ENCODE measurements at regions not wholly inside any gene's neighbourhood (a gene's known extent, or its start where the extent isn't known, plus 50 kb on each side); places are given as distances from the start of the nearest gene placed in this dataset.

GRCh38 chr9:11931109-11931508, 762.1 kb upstream of the TYRP1 start:
- Histone ChIP-seq H3K27me3 (ENCODE audit: control insufficient read depth, insufficient read depth, low read length) (no peaks in the 10 kb centered on the region), H3K4me1 (ENCODE audit: control insufficient read depth in 2 of 3, insufficient read depth in 2 of 3, low read depth in 1 of 3, low read length in 3 of 3) (no peaks in the 10 kb centered on the region), H3K36me3 (ENCODE audit: control insufficient read depth in 2 of 3, insufficient read depth in 3 of 3, low read length in 3 of 3) (no peaks in the 10 kb centered on the region), H3K9ac (ENCODE audit: low read length in 3 of 3) (no peak overlapping the region), H3K4me3 (ENCODE audit: low read length in 3 of 3) (no peak overlapping the region), H3K27ac (ENCODE audit: low read depth in 2 of 2, low read length in 2 of 2) (no peak overlapping the region), H3K9me3 (ENCODE audit: control insufficient read depth in 2 of 3, insufficient read depth in 1 of 3, low read length in 3 of 3) (no peaks in the 10 kb centered on the region)
- FAIRE-seq (peak; percentile 39), DNase-seq (no peak)
- intact Hi-C loops (cut with DNase I): no loop called here
- no peak for TF ChIP-seq CTCF (IDR thresholded peaks at IDR 0.05; ENCODE audit: borderline replicate concordance, extremely low read depth, insufficient read depth)

GRCh38 chr9:11931751-11932150, 761.4 kb upstream of the TYRP1 start:
- Histone ChIP-seq H3K27me3 (ENCODE audit: control insufficient read depth, insufficient read depth, low read length) (no peaks in the 10 kb centered on the region), H3K27ac (ENCODE audit: low read depth in 2 of 2, low read length in 2 of 2) (no peak overlapping the region), H3K9me3 (ENCODE audit: control insufficient read depth in 2 of 3, insufficient read depth in 1 of 3, low read length in 3 of 3) (no peaks in the 10 kb centered on the region), H3K36me3 (ENCODE audit: control insufficient read depth in 2 of 3, insufficient read depth in 3 of 3, low read length in 3 of 3) (no peaks in the 10 kb centered on the region), H3K9ac (ENCODE audit: low read length in 3 of 3) (no peak overlapping the region), H3K4me3 (ENCODE audit: low read length in 3 of 3) (no peak overlapping the region), H3K4me1 (ENCODE audit: control insufficient read depth in 2 of 3, insufficient read depth in 2 of 3, low read depth in 1 of 3, low read length in 3 of 3) (no peaks in the 10 kb centered on the region)
- no peak for TF ChIP-seq CTCF (IDR thresholded peaks at IDR 0.05; ENCODE audit: borderline replicate concordance, extremely low read depth, insufficient read depth)
- DNase-seq (no peak), FAIRE-seq (no peak)
- intact Hi-C loops (cut with DNase I): no loop called here

- H3K9ac ChIP-seq (ENCODE audit: low read length in 3 of 3): no peak overlapping the region
- no peaks in the 10 kb centered on the region for H3K36me3 ChIP-seq (ENCODE audit: control insufficient read depth in 2 of 3, insufficient read depth in 3 of 3, low read length in 3 of 3)
- no peak overlapping the region for H3K4me3 ChIP-seq (ENCODE audit: low read length in 3 of 3)
- no peak for TF ChIP-seq CTCF (IDR thresholded peaks at IDR 0.05; ENCODE audit: borderline replicate concordance, extremely low read depth, insufficient read depth)
- no peak overlapping the region for H3K27ac ChIP-seq (ENCODE audit: low read depth in 2 of 2, low read length in 2 of 2)
- H3K27me3 ChIP-seq (ENCODE audit: control insufficient read depth, insufficient read depth, low read length): no peaks in the 10 kb centered on the region
- intact Hi-C loops (cut with DNase I): no loop called here
- DNase-seq: no peak
- no peaks in the 10 kb centered on the region for H3K4me1 ChIP-seq (ENCODE audit: control insufficient read depth in 2 of 3, insufficient read depth in 2 of 3, low read depth in 1 of 3, low read length in 3 of 3)
- no peak for FAIRE-seq
- no peaks in the 10 kb centered on the region for H3K9me3 ChIP-seq (ENCODE audit: control insufficient read depth in 2 of 3, insufficient read depth in 1 of 3, low read length in 3 of 3)
Measured at GRCh38 chr9:11933926-11934325, 759.3 kb upstream of the TYRP1 start.

- intact Hi-C loops (cut with DNase I): no loop called here
- DNase-seq (no peak), FAIRE-seq (no peak)
- no peak for TF ChIP-seq CTCF (IDR thresholded peaks at IDR 0.05; ENCODE audit: borderline replicate concordance, extremely low read depth, insufficient read depth)
- Histone ChIP-seq H3K27ac (ENCODE audit: low read depth in 2 of 2, low read length in 2 of 2) (no peak overlapping the region), H3K36me3 (ENCODE audit: control insufficient read depth in 2 of 3, insufficient read depth in 3 of 3, low read length in 3 of 3) (no peaks in the 10 kb centered on the region), H3K27me3 (ENCODE audit: control insufficient read depth, insufficient read depth, low read length) (no peaks in the 10 kb centered on the region), H3K9ac (ENCODE audit: low read length in 3 of 3) (no peak overlapping the region), H3K4me1 (ENCODE audit: control insufficient read depth in 2 of 3, insufficient read depth in 2 of 3, low read depth in 1 of 3, low read length in 3 of 3) (no peaks in the 10 kb centered on the region), H3K4me3 (ENCODE audit: low read length in 3 of 3) (no peak overlapping the region), H3K9me3 (ENCODE audit: control insufficient read depth in 2 of 3, insufficient read depth in 1 of 3, low read length in 3 of 3) (no peaks in the 10 kb centered on the region)
Measured at GRCh38 chr9:11946531-11946930, 746.7 kb upstream of the TYRP1 start.

All from kidney (tissue), 13 donors.